ENCODE measurements at regions not wholly inside any gene's neighbourhood (a gene's known extent, or its start where the extent isn't known, plus 50 kb on each side); places are given as distances from the start of the nearest gene placed in this dataset.

GRCh38 chr16:6645768-6646568 lies 686.7 kb upstream of the RBFOX1 start:
- no peak for DNase-seq

GRCh38 chr16:6644916-6645315 lies 687.7 kb upstream of the RBFOX1 start:
- DNase-seq, result no peak

GRCh38 chr16:6643080-6643686 lies 689.5 kb upstream of the RBFOX1 start:
- DNase-seq, result peak; percentile 60 to 73

GRCh38 chr16:6642271-6642670 lies 690.4 kb upstream of the RBFOX1 start:
- DNase-seq, result no peak

GRCh38 chr16:6641091-6641490 lies 691.6 kb upstream of the RBFOX1 start:
- DNase-seq, result no peak

GRCh38 chr16:6636457-6636856 lies 696.2 kb upstream of the RBFOX1 start:
- no peak for DNase-seq

GRCh38 chr16:6634151-6634550 lies 698.5 kb upstream of the RBFOX1 start:
- no peak for DNase-seq

- no peak for DNase-seq
Observed at GRCh38 chr16:6633456-6633855, 699.2 kb upstream of the RBFOX1 start.

GRCh38 chr16:6629110-6629509 lies 703.5 kb upstream of the RBFOX1 start:
- no peak for DNase-seq

- DNase-seq, result no peak
Observed at GRCh38 chr16:6625606-6626005, 707.0 kb upstream of the RBFOX1 start.

GRCh38 chr16:6618874-6619273 lies 713.8 kb upstream of the RBFOX1 start:
- DNase-seq, result no peak

GRCh38 chr16:6616746-6617145 lies 715.9 kb upstream of the RBFOX1 start:
- no peak for DNase-seq

GRCh38 chr16:6615636-6616035 lies 717.0 kb upstream of the RBFOX1 start:
- DNase-seq, result no peak

- no peak for DNase-seq
Observed at GRCh38 chr16:6611535-6611934, 721.1 kb upstream of the RBFOX1 start.

GRCh38 chr16:6605490-6605889 lies 727.2 kb upstream of the RBFOX1 start:
- DNase-seq, result no peak

- DNase-seq, result no peak
Observed at GRCh38 chr16:6603780-6604325, 728.8 kb upstream of the RBFOX1 start.

- DNase-seq, result no peak
Observed at GRCh38 chr16:6602405-6602804, 730.2 kb upstream of the RBFOX1 start.

GRCh38 chr16:6600167-6600566 lies 732.5 kb upstream of the RBFOX1 start:
- no peak for DNase-seq

GRCh38 chr16:6593799-6594198 lies 738.8 kb upstream of the RBFOX1 start:
- DNase-seq, result no peak

GRCh38 chr16:6576606-6577005 lies 756.0 kb upstream of the RBFOX1 start:
- DNase-seq, result no peak

- DNase-seq, result no peak
Observed at GRCh38 chr16:6576113-6576512, 756.5 kb upstream of the RBFOX1 start.

- DNase-seq, result no peak
Observed at GRCh38 chr16:6574146-6574545, 758.5 kb upstream of the RBFOX1 start.

- DNase-seq, result peak in 1 of 2 donors; percentile 3
Observed at GRCh38 chr16:6573577-6573976, 759.1 kb upstream of the RBFOX1 start.

- no peak for DNase-seq
Observed at GRCh38 chr16:6571044-6571443, 761.6 kb upstream of the RBFOX1 start.

All from inflammatory macrophage (primary cell).